Activated naive CD4-positive, alpha-beta T cell treated with anti-CD3 and anti-CD28 coated beads, Interleukin-2, amount 50 U/mL, for 24 hours (primary cell): ENCODE measurements at regions not wholly inside any gene's neighbourhood (a gene's known extent, or its start where the extent isn't known, plus 50 kb on each side); places are given as distances from the start of the nearest gene placed in this dataset.

Experiments
- H3K27ac Mint-ChIP-seq: one replicate; pipeline ENCODE4 v1.8.0; 2021; ENCODE audit warnings: mild to moderate bottlenecking, mixed read lengths
- H3K27me3 Mint-ChIP-seq: one replicate; pipeline ENCODE4 v1.8.0; 2021; ENCODE audit warnings: mixed read lengths
- H3K36me3 Mint-ChIP-seq: one replicate; pipeline ENCODE4 v1.8.0; 2021; ENCODE audit warnings: mixed read lengths
- H3K4me1 Mint-ChIP-seq: one replicate; pipeline ENCODE4 v1.8.0; 2021; ENCODE audit warnings: mixed read lengths
- H3K4me3 Mint-ChIP-seq: one replicate; pipeline ENCODE4 v1.8.0; 2021; ENCODE audit warnings: mild to moderate bottlenecking, mixed read lengths
- H3K9me3 Mint-ChIP-seq: one replicate; pipeline ENCODE4 v1.8.0; 2021; ENCODE audit warnings: mixed read lengths

GRCh38 chr13:99873141-99873540 is 98.4 kb downstream of the ZIC5 start:
- Mint-ChIP-seq H3K4me1 (no peaks in the 10 kb centered on the region), H3K27me3 (no peaks in the 10 kb centered on the region)

GRCh38 chr13:99871249-99871898 is 100.2 kb downstream of the ZIC5 start:
- Mint-ChIP-seq H3K4me3 (no peak overlapping the region), H3K4me1 (no peaks in the 10 kb centered on the region), H3K9me3 (no peaks in the 10 kb centered on the region), H3K27ac (no peak overlapping the region), H3K27me3 (no peaks in the 10 kb centered on the region), H3K36me3 (peaks cover 4% of the 10 kb centered on the region)

More at GRCh38 chr13:99873141-99873540, 98.4 kb downstream of the ZIC5 start:
- Mint-ChIP-seq H3K36me3 (no peaks in the 10 kb centered on the region), H3K4me3 (no peak overlapping the region), H3K27ac (no peak overlapping the region), H3K9me3 (no peaks in the 10 kb centered on the region)

DNA sequence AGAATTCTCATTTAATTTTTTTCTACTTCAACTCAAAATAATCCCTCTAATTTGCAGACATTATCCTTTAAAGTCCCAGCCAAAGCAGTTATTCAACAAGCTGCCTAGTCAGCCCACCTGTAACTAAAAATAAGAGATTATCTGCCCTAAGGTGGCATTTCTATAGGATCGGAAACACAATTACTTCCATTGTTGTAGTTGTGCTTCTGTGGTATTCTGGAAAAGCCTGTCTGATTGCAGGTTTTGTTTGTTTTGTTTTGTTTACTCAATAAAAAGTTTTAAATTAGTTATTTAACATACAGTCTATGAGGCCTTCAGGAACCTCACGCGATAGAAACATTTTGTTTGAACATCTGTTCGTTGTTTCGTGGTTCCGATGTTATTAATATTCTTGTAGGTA is 101.0 kb downstream of the ZIC5 start:
- no peaks in the 10 kb centered on the region for H3K27me3 Mint-ChIP-seq
- no peak overlapping the region for H3K4me3 Mint-ChIP-seq
- H3K4me1 Mint-ChIP-seq = no peaks in the 10 kb centered on the region
- H3K9me3 Mint-ChIP-seq = no peaks in the 10 kb centered on the region
- H3K27ac Mint-ChIP-seq = no peak overlapping the region
- peaks cover 8% of the 10 kb centered on the region for H3K36me3 Mint-ChIP-seq

DNA sequence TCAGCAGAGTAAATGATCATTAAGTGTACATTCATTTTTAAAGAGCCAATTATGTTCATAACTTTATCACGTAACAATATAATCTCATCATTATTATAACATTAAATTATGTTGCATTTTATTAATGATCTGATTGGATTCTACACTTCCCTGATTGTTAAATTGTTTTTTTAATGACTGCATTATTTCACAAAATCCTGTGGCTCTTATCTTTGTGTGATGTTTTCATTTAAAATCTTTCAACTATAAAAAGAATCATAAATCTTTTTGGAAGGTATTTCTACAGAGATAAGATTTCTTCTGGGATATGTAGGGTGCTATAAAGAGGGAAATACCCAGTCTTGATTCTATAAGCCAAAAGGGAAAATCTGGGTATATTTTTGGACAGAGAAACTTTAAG is 101.7 kb downstream of the ZIC5 start:
- H3K27ac Mint-ChIP-seq = no peak overlapping the region
- no peaks in the 10 kb centered on the region for H3K27me3 Mint-ChIP-seq
- no peak overlapping the region for H3K4me3 Mint-ChIP-seq
- peaks cover 8% of the 10 kb centered on the region for H3K36me3 Mint-ChIP-seq
- H3K9me3 Mint-ChIP-seq = no peaks in the 10 kb centered on the region
- no peaks in the 10 kb centered on the region for H3K4me1 Mint-ChIP-seq

DNA sequence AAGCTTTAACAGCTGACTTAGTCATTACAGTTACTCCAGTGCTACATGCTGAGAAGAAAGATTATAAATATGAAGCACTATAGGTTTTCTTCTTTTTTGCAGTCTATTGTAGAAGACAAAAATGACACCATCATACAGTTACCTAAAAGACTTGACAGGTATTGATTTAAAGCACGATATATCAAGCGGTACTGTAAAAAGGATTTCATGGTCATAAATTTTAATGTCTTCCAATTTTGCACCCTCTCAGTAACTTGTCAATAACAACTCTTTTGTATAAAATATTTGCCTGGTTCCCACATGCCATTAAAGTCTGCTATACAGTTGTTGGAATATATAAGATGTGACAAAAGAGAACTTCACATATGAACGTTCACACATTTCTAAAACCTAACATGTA is 102.8 kb downstream of the ZIC5 start:
- peaks cover 12% of the 10 kb centered on the region for H3K36me3 Mint-ChIP-seq
- no peak overlapping the region for H3K27ac Mint-ChIP-seq
- H3K27me3 Mint-ChIP-seq = no peaks in the 10 kb centered on the region
- H3K4me1 Mint-ChIP-seq = no peaks in the 10 kb centered on the region
- no peak overlapping the region for H3K4me3 Mint-ChIP-seq
- H3K9me3 Mint-ChIP-seq = no peaks in the 10 kb centered on the region

DNA sequence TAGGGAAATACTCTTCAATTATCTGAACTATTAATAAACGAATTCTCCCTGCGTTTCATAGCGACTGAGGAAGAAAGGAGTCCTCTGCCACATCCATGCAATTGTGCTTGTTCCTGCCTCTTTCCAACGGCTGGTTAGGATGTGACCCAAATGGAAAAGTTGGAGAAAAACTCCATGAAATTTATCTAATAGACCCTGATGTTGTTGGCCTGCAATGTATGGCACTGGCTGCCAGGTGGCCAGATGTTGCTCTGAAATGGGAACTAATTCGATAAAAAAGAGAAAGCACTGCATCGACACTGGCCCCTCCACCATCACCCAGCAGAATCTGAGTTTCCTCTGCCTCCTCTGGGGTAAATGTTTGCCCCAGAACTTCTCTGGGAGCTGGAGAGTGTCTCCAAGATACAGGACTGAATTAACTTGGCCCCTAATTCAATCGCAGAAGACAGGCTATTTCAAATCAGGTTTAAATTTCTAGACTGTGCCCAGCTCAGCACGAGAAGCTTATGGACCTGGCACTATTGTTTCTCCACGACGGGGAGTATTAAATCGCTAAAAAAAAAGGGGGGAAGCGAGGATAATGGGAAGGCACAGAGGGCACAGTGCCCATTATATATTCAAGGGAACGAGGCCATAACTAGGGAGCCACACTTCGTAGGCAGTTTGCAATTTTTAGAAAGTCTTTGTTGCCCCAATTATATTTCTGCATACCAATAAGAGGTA is 103.9 kb downstream of the ZIC5 start:
- no peak overlapping the region for H3K27ac Mint-ChIP-seq
- H3K27me3 Mint-ChIP-seq = no peaks in the 10 kb centered on the region
- H3K9me3 Mint-ChIP-seq = no peaks in the 10 kb centered on the region
- H3K4me3 Mint-ChIP-seq = no peak overlapping the region
- H3K4me1 Mint-ChIP-seq = no peaks in the 10 kb centered on the region
- peaks cover 16% of the 10 kb centered on the region for H3K36me3 Mint-ChIP-seq

GRCh38 chr13:99866781-99867180 is 104.8 kb downstream of the ZIC5 start:
- Mint-ChIP-seq H3K27me3 (no peaks in the 10 kb centered on the region), H3K4me1 (no peaks in the 10 kb centered on the region), H3K4me3 (no peak overlapping the region), H3K27ac (no peak overlapping the region), H3K36me3 (peaks cover 16% of the 10 kb centered on the region), H3K9me3 (no peaks in the 10 kb centered on the region)

- H3K9me3 Mint-ChIP-seq = no peaks in the 10 kb centered on the region
- H3K36me3 Mint-ChIP-seq = peaks cover 16% of the 10 kb centered on the region
- no peak overlapping the region for H3K4me3 Mint-ChIP-seq
- H3K27me3 Mint-ChIP-seq = no peaks in the 10 kb centered on the region
- no peaks in the 10 kb centered on the region for H3K4me1 Mint-ChIP-seq
- H3K27ac Mint-ChIP-seq = no peak overlapping the region
These were observed 106.1 kb downstream of the ZIC5 start for GRCh38 chr13:99865420-99865930.

GRCh38 chr13:99864627-99864990 is 107.0 kb downstream of the ZIC5 start:
- H3K27me3 Mint-ChIP-seq = no peaks in the 10 kb centered on the region
- H3K4me3 Mint-ChIP-seq = no peak overlapping the region
- no peaks in the 10 kb centered on the region for H3K9me3 Mint-ChIP-seq
- peaks cover 20% of the 10 kb centered on the region for H3K36me3 Mint-ChIP-seq
- H3K27ac Mint-ChIP-seq = no peak overlapping the region
- H3K4me1 Mint-ChIP-seq = peaks cover 3% of the 10 kb centered on the region

GRCh38 chr13:99863789-99864626 is 107.6 kb downstream of the ZIC5 start:
- Mint-ChIP-seq H3K27ac (no peak overlapping the region), H3K27me3 (no peaks in the 10 kb centered on the region), H3K4me3 (no peak overlapping the region), H3K9me3 (no peaks in the 10 kb centered on the region), H3K36me3 (peaks cover 21% of the 10 kb centered on the region), H3K4me1 (peaks cover 9% of the 10 kb centered on the region)

DNA sequence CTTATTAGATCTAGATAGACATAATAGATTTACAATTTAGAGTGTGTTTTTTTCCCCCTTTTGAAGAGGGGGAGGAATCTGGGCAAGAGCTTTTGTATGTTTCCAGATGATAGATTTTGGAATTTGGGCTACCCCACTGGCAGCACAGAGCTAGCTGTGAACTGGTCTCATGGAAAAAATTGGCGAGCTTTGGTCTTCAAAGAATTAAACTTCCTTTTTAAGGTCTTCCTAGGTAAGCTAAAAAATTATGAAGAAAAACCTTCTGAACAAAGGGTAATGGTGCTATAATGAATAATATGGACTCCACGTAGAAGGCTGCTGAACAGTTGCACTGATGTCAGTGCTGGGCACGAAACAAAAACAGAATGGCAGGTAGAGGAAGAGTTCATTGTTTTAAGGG is 109.3 kb downstream of the ZIC5 start:
- H3K27ac Mint-ChIP-seq = no peak overlapping the region
- peaks cover 13% of the 10 kb centered on the region for H3K4me1 Mint-ChIP-seq
- no peaks in the 10 kb centered on the region for H3K9me3 Mint-ChIP-seq
- peaks cover 26% of the 10 kb centered on the region for H3K36me3 Mint-ChIP-seq
- no peak overlapping the region for H3K4me3 Mint-ChIP-seq
- H3K27me3 Mint-ChIP-seq = no peaks in the 10 kb centered on the region

DNA sequence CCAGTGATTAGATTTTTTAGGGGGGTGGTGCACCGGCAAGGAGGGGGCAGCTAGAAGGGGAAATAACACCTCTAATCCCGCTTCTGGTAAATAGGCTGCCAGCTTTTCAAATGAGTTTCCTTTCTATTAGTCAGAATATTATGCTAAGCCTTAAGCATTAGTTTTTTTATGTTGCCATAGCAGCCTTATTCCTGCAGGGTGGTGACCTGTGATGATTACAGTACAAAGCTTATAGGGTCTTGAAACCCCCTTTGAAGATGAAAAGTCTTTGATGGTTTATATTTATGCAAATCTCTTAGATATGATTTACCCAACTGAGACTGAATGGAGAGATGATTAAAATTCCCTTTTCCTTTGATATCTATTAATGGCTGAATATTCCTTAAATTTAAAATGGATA is 109.8 kb downstream of the ZIC5 start:
- no peak overlapping the region for H3K27ac Mint-ChIP-seq
- H3K4me3 Mint-ChIP-seq = no peak overlapping the region
- peaks cover 26% of the 10 kb centered on the region for H3K36me3 Mint-ChIP-seq

GRCh38 chr13:99860745-99861144 is 110.8 kb downstream of the ZIC5 start:
- H3K4me3 Mint-ChIP-seq = no peak overlapping the region
- no peaks in the 10 kb centered on the region for H3K9me3 Mint-ChIP-seq

More for the DNA sequence above, 109.8 kb downstream of the ZIC5 start:
- Mint-ChIP-seq H3K4me1 (peaks cover 13% of the 10 kb centered on the region), H3K27me3 (no peaks in the 10 kb centered on the region), H3K9me3 (no peaks in the 10 kb centered on the region)

GRCh38 chr13:99859178-99860177 is 112.1 kb downstream of the ZIC5 start:
- no peak overlapping the region for H3K27ac Mint-ChIP-seq
- peaks cover 13% of the 10 kb centered on the region for H3K4me1 Mint-ChIP-seq
- no peaks in the 10 kb centered on the region for H3K9me3 Mint-ChIP-seq
- no peaks in the 10 kb centered on the region for H3K27me3 Mint-ChIP-seq
- peaks cover 20% of the 10 kb centered on the region for H3K36me3 Mint-ChIP-seq
- no peak overlapping the region for H3K4me3 Mint-ChIP-seq

More at GRCh38 chr13:99860745-99861144, 110.8 kb downstream of the ZIC5 start:
- Mint-ChIP-seq H3K27me3 (no peaks in the 10 kb centered on the region), H3K4me1 (peaks cover 13% of the 10 kb centered on the region), H3K36me3 (peaks cover 21% of the 10 kb centered on the region), H3K27ac (no peak overlapping the region)

- Mint-ChIP-seq H3K27me3 (no peaks in the 10 kb centered on the region), H3K9me3 (no peaks in the 10 kb centered on the region), H3K36me3 (peaks cover 12% of the 10 kb centered on the region), H3K4me3 (no peak overlapping the region), H3K4me1 (peaks cover 13% of the 10 kb centered on the region), H3K27ac (no peak overlapping the region)
These were observed 113.8 kb downstream of the ZIC5 start for GRCh38 chr13:99857738-99858137.
